Activated B cell treated with CpG ODN at 0.5 μM for 24 hours (primary cell): ENCODE measurements at regions not wholly inside any gene's neighbourhood (a gene's known extent, or its start where the extent isn't known, plus 50 kb on each side); places are given as distances from the start of the nearest gene placed in this dataset.

Source experiments
- ATAC-seq: fragments of 200-7000 bp; cut with Tn5 transposase; one replicate; pipeline ENCODE4 v1.10.0; 2021; ENCODE audit warnings: low read depth, mild to moderate bottlenecking, moderate library complexity
- CTCF ChIA-PET: fragments of 350-600 bp; sonication (Branson Sonifier 250); formaldehyde crosslinking; loops from one replicate; lab custom pipeline; 2021; ENCODE audit warnings: antibody characterized with exemption; lab: Charles Lee
- POLR2A ChIA-PET: fragments of 350-600 bp; sonication (Branson Sonifier 250); formaldehyde crosslinking; loops from one replicate; lab custom pipeline; 2021; ENCODE audit warnings: antibody characterized with exemption; lab: Charles Lee
- DNase-seq: peaks from one replicate; pipeline ENCODE4 v3.0.0; 2022
- H3K27ac Mint-ChIP-seq: one replicate; pipeline ENCODE4 v1.8.0; 2020; ENCODE audit warnings: mixed read lengths
- H3K27me3 Mint-ChIP-seq: one replicate; pipeline ENCODE4 v1.8.0; 2021; ENCODE audit warnings: mixed read lengths
- H3K36me3 Mint-ChIP-seq: one replicate; pipeline ENCODE4 v1.8.0; 2021; ENCODE audit warnings: low read depth, mixed read lengths
- H3K4me1 Mint-ChIP-seq: one replicate; pipeline ENCODE4 v1.8.0; 2021; ENCODE audit warnings: mixed read lengths
- H3K4me3 Mint-ChIP-seq: one replicate; pipeline ENCODE4 v1.8.0; 2020; ENCODE audit warnings: mild to moderate bottlenecking, mixed read lengths
- H3K9me3 Mint-ChIP-seq: one replicate; pipeline ENCODE4 v1.8.0; 2020; ENCODE audit warnings: mixed read lengths
- CTCF ChIP-seq: fragments of 200-600 bp; IDR thresholded peaks from one replicate; pipeline ENCODE4 v1.8.0; 2022; ENCODE audit warnings: antibody characterized with exemption, mild to moderate bottlenecking
- intact Hi-C: fragments of 100-400 bp; cut with micrococcal nuclease; formaldehyde crosslinking; loops from one replicate; pipeline ENCODE4 v1.15.1; 2024

DNA sequence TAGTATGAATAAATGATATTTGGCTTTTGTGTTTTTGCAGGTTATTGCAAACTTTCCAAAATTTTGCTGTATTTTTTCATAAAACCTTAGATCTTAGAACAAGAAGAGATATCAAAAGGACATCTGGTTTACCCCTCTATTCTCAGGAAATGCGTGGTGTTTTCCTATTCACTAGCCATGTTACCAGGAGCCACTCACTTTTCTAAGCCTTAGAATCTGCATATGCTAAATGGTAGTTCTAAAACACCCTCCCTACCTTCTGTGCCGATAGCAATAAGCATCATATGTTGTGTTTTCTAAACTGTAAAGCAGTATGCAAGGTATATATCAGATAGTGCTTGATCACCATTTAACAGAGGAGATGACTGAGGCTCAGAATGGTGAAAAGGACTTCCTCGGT, 715.0 kb upstream of the CELF2 start:
- intact Hi-C loops, result no loop called here
- CTCF ChIA-PET, result no interaction called here
- H3K27ac Mint-ChIP-seq, result no peak overlapping the region
- H3K4me3 Mint-ChIP-seq, result no peak overlapping the region
- no peak for DNase-seq
- no peaks in the 10 kb centered on the region for H3K36me3 Mint-ChIP-seq
- no peaks in the 10 kb centered on the region for H3K9me3 Mint-ChIP-seq
- no peaks in the 10 kb centered on the region for H3K27me3 Mint-ChIP-seq
- H3K4me1 Mint-ChIP-seq, result no peaks in the 10 kb centered on the region
- TF ChIP-seq CTCF, result no peak
- ATAC-seq, result no peak
- POLR2A ChIA-PET, result no interaction called here

GRCh38 chr10:10307036-10307435, 710.6 kb upstream of the CELF2 start:
- H3K4me1 Mint-ChIP-seq, result no peaks in the 10 kb centered on the region
- ChIA-PET CTCF (no interaction called here), POLR2A (no interaction called here)
- no peak overlapping the region for H3K4me3 Mint-ChIP-seq
- H3K36me3 Mint-ChIP-seq, result no peaks in the 10 kb centered on the region
- no peak for TF ChIP-seq CTCF
- intact Hi-C loops, result no loop called here
- H3K27me3 Mint-ChIP-seq, result no peaks in the 10 kb centered on the region
- ATAC-seq, result no peak
- no peak for DNase-seq
- H3K27ac Mint-ChIP-seq, result no peak overlapping the region
- no peaks in the 10 kb centered on the region for H3K9me3 Mint-ChIP-seq

GRCh38 chr10:10307551-10307950, 710.1 kb upstream of the CELF2 start:
- ChIA-PET CTCF (no interaction called here), POLR2A (no interaction called here)
- Mint-ChIP-seq H3K36me3 (no peaks in the 10 kb centered on the region), H3K4me1 (no peaks in the 10 kb centered on the region), H3K4me3 (no peak overlapping the region), H3K27ac (no peak overlapping the region), H3K27me3 (no peaks in the 10 kb centered on the region), H3K9me3 (no peaks in the 10 kb centered on the region)
- intact Hi-C loops, result no loop called here
- no peak for TF ChIP-seq CTCF
- no peak for DNase-seq
- no peak for ATAC-seq

DNA sequence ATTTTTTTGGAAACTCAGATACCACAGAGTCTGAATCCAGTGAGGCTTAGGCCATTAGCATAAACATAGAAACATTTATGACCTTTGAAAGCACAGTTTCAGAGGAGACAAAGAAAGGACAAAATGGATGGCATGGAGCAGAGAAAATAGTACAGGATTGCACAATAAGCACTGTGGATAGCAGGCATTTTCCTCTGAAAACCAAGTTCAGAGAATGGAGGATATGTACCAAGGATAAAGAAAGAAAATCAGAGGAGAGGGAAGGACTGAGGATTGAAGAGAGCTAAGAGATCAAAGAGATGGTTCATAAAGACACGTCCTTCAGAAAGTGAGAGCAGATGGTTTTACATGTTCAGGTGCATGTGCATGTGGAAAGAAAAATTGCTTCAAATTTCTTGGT, 707.2 kb upstream of the CELF2 start:
- no peaks in the 10 kb centered on the region for H3K27me3 Mint-ChIP-seq
- ChIA-PET CTCF (no interaction called here), POLR2A (no interaction called here)
- no peaks in the 10 kb centered on the region for H3K36me3 Mint-ChIP-seq
- no peak overlapping the region for H3K27ac Mint-ChIP-seq
- no peaks in the 10 kb centered on the region for H3K4me1 Mint-ChIP-seq
- H3K9me3 Mint-ChIP-seq, result no peaks in the 10 kb centered on the region
- no peak for ATAC-seq
- no peak for DNase-seq
- intact Hi-C loops, result no loop called here
- no peak overlapping the region for H3K4me3 Mint-ChIP-seq
- no peak for TF ChIP-seq CTCF

GRCh38 chr10:10311966-10312365, 705.7 kb upstream of the CELF2 start:
- Mint-ChIP-seq H3K4me1 (no peaks in the 10 kb centered on the region), H3K9me3 (no peaks in the 10 kb centered on the region), H3K36me3 (no peaks in the 10 kb centered on the region), H3K4me3 (no peak overlapping the region), H3K27ac (no peak overlapping the region), H3K27me3 (no peaks in the 10 kb centered on the region)
- ChIA-PET POLR2A (no interaction called here), CTCF (no interaction called here)
- intact Hi-C loops, result no loop called here
- DNase-seq, result no peak
- no peak for ATAC-seq
- no peak for TF ChIP-seq CTCF
